ENCODE measurements at regions not wholly inside any gene's neighbourhood (a gene's known extent, or its start where the extent isn't known, plus 50 kb on each side); places are given as distances from the start of the nearest gene placed in this dataset.

DNA sequence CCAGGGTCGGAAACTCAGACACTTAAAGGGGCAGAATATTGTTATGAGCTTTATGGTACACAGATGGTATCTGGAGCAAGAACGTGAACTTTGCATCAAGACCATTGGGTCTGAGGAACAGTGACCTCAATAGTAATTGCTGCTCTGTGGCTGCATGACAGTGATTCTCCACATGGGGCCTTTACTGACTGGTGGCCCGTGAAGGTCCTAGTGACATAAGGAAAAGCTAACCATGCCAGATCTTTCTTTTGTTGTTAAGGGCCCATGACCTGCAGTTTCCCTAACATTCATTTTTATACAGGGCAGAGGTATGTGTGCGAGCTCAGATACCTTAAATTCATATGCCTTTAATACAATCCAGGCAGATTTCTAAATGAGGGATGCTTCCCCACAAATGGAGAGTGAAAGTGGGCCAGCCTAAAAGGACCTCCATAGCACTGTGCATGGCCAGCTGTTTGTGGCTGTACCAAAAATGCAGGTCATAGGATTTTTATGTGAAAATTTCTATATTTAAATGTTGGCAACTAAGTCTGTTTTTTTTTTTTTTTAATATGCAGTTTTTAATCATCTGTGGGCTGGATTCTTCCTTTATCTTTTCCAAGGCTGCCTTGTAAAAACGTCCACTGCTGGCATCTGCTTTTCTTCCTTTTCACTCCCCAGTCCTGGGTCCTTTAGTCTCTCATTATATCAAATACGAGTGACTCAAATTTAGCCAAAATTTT lies 188.0 kb upstream of the IL12A start:
- no peak for DNase-seq

DNA sequence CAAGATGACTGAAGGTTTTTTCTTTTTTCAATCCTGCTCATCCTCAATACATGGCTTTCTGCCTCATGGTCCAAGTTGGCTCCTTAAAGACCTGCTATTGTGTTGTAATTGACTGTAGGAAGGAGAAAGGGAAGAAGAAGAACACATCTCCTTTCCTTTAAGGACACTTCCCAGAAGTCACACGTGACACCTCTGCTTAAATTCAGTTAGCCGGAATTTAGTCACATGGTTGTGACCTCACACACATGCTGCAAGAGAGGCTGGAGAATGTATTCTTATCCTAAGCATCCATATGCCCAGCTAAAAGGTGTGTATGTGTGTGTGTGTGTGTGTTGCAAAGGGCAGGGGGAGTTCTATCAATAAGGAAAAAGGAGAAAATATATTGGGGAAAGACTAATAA lies 185.8 kb upstream of the IL12A start:
- DNase-seq, result no peak

- DNase-seq, result no peak
Measured at GRCh38 chr3:159803459-159803858, 185.2 kb upstream of the IL12A start.

- peak; percentile 90 for DNase-seq
Measured at GRCh38 chr3:159804726-159805410, 183.8 kb upstream of the IL12A start.

- DNase-seq, result no peak
Measured at GRCh38 chr3:159805411-159805772, 183.2 kb upstream of the IL12A start.

DNA sequence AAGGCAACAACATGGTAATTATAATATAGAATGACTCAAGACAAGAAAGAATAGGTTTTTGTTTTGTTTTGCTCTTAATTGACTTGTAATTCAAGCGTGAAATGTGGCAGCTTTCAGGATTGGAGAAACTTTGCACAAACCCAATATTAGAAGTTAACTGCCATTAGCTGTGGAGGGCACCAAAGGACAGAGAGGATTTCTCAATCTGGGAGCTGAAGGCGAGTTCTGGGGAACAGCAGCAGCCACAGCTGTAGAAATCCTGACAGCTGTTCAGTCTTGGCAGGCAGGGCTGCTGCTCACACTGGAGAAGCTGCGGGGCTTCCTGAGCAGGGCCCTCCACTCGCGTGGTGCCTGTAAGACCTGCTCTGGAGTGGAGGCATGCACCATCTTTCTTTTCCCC lies 182.2 kb upstream of the IL12A start:
- no peak for DNase-seq

DNA sequence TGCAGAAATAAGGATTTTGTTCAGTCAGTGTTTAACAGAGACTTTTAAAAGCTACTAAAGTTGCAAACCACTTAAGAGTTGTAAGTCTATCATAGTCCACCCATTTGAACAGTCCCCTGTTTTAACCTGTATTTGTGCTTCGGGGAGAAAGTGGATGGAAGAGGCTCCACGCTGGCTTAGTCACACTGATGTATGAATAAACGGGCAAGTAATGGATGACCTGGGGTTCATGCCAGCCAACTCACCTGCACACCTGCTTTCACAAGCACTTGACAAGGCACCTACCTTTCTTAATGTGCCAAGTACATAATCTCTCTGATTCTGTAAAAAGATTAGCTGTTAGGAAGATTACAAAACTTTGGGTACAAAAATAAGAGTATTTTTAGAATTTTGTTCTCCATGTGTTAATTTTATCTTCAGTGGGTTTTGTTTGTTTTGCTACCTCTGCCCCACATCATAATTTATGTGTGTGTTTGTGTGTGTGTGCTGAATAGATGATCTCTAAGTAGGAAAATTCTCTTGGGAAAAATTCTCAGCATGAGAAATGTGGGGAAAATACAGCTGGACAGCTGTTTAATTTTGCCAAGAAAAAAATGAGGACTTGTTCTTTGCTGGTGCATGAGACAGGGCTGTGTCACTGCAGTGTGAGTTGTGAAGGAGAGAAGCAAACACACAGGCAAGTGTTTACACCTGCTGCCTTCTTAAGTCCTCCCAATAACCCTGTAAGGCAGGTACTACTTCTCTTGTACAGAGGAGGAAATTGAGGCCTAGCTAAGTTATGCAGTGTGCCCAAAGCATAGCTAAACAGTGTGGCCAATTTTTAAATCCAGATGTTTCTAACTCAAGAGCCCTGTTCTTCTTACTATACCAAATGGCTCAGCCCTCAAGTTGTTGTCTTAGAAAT lies 181.2 kb upstream of the IL12A start:
- no peak for DNase-seq

DNA sequence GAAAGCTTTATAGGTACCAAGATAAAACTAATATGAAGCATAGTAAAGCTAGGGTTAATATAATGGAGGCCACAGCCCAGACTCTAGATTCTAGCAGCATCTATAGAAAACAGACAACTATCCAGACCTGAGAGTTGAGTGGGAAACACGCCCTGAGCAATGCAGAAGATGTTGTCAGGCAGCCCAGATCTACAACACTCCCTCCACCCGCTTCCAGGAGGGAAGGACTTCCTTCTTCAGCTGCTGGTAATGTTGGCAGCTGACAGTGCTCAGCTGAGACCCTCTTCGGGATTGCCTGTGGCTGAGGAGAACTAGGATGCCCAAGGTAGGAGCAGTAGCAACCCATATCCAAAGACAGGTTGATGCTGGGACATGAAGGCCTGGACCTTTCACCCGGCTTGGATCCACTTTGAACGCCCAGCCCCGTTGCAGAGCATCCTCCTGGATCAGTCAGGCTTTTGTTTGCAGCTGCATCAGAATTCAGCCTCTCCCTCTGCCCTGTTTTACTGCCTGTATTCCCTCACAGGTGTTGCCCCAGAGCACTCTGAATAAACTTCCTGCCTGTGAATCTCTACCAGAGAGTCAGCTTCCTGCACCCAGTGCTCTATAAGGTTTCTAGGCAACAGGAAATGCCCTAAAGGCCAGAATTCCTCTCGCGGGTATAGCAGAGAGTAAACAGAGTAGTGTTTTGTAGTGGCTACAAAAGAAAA lies 174.7 kb upstream of the IL12A start:
- no peak for DNase-seq

DNA sequence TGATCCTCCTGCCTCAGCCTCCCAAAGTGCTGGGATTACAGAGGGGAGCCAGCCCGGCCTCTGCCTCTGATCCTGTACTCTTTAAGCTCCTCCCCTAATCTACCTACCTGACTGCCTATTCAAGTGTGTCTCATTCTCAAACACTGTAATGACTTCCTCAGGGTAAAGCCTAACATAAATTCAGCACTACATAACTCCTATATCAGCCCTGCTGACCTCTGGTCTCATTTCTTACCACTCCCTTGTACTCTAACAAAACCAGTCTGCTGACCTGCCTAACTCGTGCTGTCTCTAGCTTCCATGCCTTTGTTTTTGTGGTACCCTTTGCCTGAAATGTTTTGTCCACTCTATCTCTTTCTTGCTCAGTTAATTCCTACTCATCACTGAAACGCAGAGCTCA lies 172.1 kb upstream of the IL12A start:
- no peak for DNase-seq

- no peak for DNase-seq
Measured at GRCh38 chr3:159817126-159817525, 171.5 kb upstream of the IL12A start.

- no peak for DNase-seq
Measured at GRCh38 chr3:159817571-159817970, 171.1 kb upstream of the IL12A start.

- DNase-seq, result no peak
Measured at GRCh38 chr3:159818399-159818798, 170.2 kb upstream of the IL12A start.

DNA sequence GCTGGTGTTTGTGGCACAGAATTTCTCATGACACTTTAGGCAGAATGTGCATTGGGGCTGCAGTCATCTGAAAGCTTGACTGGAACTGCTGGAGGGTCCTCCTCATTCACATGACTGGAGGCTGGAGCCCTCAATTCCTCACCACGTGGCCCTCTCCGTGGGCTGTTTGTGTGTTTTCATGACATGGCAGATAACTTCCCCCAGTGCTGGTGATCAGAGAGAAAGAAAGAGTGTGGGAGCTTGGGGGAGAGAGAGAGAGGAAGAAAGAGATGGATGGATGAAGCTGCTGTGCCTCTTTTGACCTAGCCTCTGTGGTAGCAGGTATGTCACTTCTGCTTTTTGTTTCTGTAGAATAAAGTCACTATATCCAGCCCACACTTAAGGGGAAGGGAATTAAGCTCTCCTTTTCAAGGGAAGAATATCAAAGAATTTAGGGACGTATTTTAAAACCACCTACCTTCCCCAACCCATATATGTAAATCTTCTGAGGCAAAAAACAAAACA lies 169.6 kb upstream of the IL12A start:
- no peak for DNase-seq

GRCh38 chr3:159819676-159820075 lies 169.0 kb upstream of the IL12A start:
- DNase-seq, result no peak

- no peak for DNase-seq
Measured at GRCh38 chr3:159821110-159821509, 167.5 kb upstream of the IL12A start.

DNA sequence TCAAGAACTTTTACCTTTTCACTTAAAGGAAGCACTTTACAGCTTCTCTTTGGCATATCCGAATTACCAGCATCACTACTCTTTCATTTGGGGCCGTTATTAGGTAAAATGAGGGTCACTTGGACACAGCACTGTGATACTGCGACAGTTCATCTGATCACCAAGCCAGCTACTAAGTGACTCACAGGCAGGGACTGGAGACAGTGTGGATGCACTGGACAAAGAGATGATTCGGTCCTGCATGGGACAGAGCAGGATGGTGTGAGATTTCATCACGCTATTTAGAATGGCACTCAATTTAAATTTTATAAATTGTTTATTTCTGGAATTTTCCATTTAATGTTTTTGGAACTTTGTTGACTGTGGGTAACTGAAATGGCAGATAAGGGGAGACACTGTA lies 166.9 kb upstream of the IL12A start:
- no peak for DNase-seq

DNA sequence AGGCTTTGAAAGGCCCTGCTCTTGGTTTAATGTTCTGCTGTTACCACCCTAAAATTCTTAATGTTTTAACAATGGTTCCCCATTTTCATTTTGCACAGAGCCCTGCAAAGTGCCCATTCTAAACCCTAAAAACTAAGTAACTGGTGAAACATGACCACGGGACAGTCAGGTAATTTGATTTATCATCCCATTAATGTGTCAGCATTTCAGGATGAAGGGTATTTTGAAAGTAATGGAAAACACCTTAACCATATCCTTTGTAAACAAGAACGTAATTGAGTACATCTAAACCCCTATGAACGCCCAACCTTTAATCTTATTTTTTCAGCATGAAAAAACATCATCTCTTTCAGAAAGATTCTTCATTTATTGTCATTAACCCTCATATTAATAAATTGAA lies 164.9 kb upstream of the IL12A start:
- DNase-seq, result no peak

DNA sequence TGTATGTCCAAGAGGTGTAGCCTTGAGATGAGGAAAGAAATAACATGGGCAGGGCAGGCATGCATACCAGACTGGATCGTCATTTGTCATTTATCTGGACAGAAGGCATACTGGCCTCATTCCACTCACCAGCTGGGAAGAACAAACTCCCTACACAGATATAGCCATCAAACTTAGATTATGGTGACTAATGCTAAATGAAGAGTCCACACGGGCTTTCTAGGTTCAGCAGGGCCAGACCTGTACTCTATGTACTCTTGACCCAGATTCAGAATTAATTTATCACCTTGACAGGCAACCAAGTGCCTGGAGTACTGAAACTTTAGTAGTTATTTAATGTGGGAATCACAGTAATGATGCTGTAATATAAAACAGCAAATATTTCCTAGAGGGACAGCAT lies 164.3 kb upstream of the IL12A start:
- no peak for DNase-seq

DNA sequence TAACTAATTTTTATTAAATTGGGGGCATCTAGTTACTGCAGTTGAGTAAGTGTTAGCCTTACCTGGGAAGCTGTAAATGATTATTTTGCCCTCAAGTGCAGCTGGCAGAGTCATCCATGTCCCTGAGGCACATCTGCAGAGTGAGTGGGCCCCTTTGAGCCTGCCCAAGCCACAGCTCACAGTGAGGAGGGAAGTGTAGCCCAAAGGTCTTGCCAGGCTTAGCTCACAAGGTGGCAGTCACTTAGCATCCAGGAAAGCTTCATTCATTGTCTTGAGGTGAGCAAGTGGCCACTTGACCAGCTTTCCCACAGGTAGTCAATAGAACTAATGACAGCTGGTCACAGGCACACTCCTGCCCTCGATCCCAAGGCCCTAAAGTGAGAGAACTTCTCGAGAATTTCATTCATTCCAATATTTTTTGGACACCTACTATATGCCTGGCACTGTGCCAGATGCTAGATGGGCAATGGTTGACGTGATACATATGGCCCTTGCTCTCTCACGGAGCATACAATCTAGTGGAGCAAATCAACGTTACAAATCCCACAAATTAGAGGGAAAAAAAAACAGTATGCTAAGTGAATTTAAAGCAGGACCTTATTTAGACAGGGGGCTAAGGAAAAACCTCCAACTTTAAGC lies 163.3 kb upstream of the IL12A start:
- DNase-seq, result no peak

DNA sequence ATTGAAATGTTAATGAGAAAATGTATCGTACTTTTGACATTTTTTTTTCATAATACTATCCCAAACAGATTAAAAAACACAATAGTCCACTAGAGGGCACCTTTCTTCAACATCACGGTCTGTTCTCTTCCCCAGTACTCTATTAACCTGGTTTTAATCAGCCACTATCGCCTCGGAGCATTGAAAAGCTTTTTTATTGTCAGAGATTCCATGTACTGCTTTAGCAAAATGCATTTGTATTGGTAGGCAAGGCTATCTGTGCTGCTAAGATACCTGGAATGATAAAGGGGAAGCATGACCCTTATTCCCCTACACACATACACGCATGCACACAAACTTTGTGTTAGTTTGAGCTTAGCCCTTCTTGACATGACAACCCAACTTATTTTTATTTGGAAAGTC lies 160.1 kb upstream of the IL12A start:
- DNase-seq, result peak; percentile 82

DNA sequence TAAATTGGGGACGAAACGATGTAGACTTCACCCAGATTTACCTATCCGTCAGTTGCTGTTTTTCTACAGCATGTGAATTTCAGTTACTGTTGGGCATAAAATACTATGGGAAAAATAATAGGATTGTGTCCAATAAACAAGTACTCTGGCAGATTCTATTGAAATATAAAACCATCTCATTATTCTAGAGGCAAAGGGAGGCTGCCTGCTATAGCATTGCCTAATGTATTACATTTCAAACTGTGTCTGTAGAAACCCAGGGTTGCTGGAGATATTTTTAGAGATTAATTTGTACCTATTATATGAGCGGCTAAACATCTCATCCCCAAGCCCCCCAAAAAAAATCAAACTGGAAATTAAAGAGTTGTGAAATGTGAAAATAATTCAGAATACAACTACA lies 159.6 kb upstream of the IL12A start:
- DNase-seq, result no peak

DNA sequence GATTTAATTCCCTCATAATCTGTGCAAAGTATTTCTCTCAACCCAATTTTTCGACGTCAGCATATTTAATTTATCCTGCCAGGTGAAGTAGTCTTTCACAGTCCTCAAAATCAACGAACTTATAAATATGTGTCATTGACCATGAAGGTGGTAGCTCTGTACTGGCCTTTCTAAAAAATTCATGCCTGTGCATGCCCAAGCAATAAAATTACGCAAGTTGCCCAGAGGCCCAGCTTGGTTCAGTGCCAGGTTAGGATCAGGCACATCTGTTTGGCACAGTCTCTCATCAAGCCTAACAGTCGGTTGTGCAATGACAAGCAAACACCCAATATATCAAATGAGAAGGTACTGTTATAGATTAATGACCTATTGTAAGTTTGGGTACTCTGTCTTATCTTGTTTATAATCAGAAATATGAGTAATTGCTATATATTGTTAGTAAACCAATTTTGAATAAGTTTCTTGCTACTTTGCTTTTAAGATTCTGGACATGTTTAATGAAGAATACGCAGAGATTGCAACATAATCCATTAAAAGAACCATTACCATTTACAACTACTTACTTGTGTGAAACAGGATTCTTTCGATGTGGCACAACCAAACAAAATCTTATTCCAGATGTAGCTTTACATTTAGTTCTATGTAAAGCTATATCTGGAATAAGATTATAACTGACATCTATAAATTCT lies 159.0 kb upstream of the IL12A start:
- DNase-seq, result peak; percentile 79

All from NCI-H2107 (cell line).